GM19452 (cell line): ENCODE measurements at regions not wholly inside any gene's neighbourhood (a gene's known extent, or its start where the extent isn't known, plus 50 kb on each side); places are given as distances from the start of the nearest gene placed in this dataset.
"Not testable (repeated sequence)": the region's sequence is repeated elsewhere in the genome, so short reads cannot be mapped to it uniquely, and the experiment has no call there.

Source experiments
- ATAC-seq: cut with Tn5 transposase; IDR thresholded peaks from one replicate; pipeline ENCODE4 v1.9.1; 2021; ENCODE audit not compliant: unreplicated experiment

DNA sequence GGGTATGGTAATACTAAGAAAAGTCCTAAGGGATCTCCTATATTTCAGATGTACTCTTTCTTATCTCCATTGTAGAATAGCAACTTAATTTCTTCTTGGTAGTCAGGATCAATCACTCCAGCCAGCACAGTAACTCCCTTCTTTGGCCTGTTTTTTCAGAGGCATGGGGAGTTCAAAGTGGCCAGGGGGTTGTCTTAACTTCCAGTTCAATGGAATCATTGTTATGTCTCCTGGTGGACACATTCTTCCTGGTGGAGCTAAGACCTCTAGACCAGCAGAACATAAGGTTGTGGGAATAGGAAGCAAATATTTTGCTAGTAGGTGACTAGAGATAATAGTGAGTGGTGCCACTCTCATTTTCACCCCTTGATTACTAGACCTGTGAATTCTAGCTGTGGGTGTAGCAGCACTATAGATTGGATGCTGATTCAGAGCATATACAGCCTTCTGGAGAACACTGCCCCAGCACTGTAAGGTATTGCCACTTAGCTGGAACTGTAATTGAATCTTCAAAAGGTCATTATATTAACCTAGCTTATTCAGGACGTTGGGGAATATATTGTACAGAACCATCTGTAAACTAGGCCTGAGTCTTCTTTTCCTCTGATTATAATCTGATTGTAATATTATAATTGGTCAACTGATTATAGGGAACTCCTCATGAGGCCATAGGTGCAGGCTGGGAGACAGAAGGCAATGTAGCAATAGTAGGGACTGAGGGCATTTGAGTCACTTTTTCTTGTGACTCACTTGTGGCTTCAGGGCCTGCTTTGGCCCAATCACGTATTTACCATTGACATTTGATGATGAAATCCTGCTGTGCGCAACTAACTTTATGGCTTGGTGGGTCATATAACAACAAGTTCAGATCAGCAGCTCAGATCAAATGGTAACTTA is 60.2 kb upstream of the ATP2B1 start:
- ATAC-seq: no peak

DNA sequence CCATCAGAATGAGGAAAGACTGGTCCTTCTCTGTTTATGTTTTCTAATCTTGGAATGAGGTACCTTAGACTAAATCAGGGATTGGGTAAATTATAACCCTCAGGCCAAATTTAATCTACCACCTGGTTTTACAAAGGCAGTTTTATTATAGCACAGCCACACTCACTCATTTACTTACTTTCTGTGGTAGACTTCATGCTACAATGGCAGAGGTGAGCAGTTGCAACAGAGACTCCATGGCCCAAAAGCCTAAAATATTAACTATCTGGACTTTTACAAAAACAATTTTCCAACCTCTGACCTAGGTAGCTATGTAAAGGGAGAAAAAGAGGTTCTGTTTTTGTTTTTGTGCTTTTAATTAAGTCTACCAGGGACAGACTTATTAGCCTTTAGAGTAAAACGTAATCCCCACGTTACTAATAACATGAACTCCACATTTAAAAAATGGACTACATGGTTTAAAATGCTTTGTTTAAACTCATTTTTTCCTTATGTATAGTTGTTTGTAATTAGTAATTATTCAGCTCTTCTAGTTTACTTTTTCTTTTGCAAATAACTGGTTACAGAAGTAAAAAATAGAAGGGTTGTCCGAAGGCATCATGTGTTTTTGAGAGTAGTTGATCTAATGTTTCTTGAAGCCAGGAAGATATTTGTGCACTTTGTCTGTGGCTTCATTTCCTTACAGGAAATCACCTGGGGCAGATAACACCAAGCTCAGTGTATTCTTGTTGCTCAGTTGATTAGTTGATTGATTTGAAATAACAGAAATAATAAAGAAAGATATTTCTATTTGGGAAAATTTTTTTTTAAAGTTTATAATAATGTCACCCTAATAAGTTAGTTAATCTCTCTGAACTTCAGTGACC is 57.6 kb upstream of the ATP2B1 start:
- peak; percentile 87 for ATAC-seq

DNA sequence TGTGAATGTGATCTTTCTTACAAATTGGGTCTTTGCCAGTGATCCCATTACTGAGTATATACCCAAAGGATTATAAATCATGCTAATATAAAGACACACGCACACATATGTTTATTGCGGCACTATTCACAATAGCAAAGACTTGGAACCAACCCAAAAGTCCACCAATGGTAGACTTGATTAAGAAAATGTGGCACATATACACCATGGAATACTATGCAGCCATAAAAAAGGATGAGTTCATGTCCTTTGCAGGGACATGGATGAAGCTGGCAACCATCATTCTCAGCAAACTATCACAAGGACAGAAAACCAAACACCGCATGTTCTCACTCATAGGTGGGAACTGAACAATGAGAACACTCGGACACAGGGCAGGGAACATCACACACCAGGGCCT is 55.5 kb upstream of the ATP2B1 start:
- ATAC-seq: not testable (repeated sequence)

DNA sequence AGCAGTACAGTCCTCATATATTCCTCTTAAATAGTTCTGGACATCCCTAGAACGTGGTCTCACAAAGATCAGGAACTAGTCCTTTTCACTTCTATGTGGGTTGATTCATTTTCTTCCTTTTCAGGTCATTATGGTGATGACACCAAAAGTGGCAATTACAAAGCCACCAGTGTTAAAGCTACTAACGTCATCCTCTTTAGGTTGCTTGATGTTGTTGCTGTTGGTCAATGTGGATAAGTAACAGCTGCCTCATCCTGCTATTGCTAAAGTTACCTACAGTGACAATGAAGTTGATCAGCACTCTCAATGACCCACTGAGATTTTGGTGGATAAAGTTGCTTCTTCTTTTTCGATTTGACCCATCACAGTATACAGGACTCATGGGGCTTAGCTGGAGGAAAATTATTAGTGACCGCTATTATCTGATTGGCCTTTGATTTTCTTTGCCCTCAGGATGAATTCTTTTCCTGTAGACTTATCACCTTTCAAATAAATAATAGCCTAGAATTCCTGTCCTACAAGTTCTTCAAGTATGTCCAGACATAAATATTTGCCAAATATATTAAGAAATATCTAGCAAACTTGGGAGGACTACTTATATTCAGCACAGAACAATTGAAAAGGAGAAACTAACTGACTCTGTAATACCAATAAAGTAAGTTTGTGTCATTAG is 54.0 kb upstream of the ATP2B1 start:
- ATAC-seq: no peak

DNA sequence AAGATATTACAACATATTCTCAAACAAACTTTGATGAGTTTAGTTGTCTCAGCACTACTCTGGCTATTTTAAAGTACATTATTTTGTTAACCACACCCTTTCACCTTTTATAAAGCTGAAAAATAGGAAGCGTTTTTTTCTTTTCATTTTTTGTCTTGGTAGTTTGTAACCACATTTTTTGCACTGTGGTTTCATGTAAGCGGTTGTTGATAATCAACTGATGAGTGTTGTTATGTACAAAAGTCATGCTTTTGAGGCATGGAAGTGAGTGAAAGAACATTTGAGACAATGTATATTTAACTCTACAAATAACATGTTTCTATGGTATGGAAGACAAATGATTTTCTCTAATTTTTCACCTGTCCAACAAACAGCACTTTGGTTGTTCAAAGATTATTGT is 52.1 kb upstream of the ATP2B1 start:
- no peak for ATAC-seq
